Right lobe of liver (tissue), 6 donors: ENCODE measurements at regions not wholly inside any gene's neighbourhood (a gene's known extent, or its start where the extent isn't known, plus 50 kb on each side); places are given as distances from the start of the nearest gene placed in this dataset.

ENCODE experiments used
- ATAC-seq, 4 donors: fragments of 200-7000 bp; cut with Tn5 transposase; one replicate each; pipeline ENCODE4 v1.9.1; 2020; ENCODE audit warnings: mild to moderate bottlenecking in 4 of 4, moderate library complexity in 4 of 4
- DNase-seq, 3 donors: peaks; one replicate each; pipeline ENCODE4 v3.0.0-alpha.2; 2020
- H3K27ac ChIP-seq, 3 donors: fragments of 200-600 bp; one replicate each; pipeline ENCODE4 v1.8.0; 2022
- H3K27me3 ChIP-seq, 2 donors: fragments of 200-600 bp; one replicate each; pipeline ENCODE4 v1.8.0; 2022
- H3K36me3 ChIP-seq, 4 donors: fragments of 200-600 bp; sonication (generic) in 1 of 4; one replicate each; pipeline versions ENCODE4 v1.5.1 to v1.8.0; 2017 to 2022; ENCODE audit warnings: control low read depth in 1 of 4
- H3K4me1 ChIP-seq, 4 donors: fragments of 200-600 bp; sonication (generic) in 1 of 4; one replicate each; pipeline versions ENCODE4 v1.5.1 to v1.8.0; 2017 to 2022; ENCODE audit warnings: control low read depth in 1 of 4
- H3K4me3 ChIP-seq, 3 donors: fragments of 200-600 bp; one replicate each; pipeline ENCODE4 v1.8.0; 2022
- H3K9me3 ChIP-seq, 4 donors: fragments of 200-600 bp; sonication (generic) in 1 of 4; one replicate each; pipeline versions ENCODE4 v1.5.1 to v1.8.0; 2017 to 2022; ENCODE audit warnings: control low read depth in 1 of 4
- CTCF ChIP-seq, 4 donors: fragments of 200-600 bp in 3 of 4; fragments of 450-650 bp in 1 of 4; IDR thresholded peaks; one replicate each; pipeline versions ENCODE4 v1.5.1 to v1.8.0; 2016 to 2022; ENCODE audit warnings: antibody characterized with exemption in 4 of 4, mild to moderate bottlenecking in 2 of 4
- POLR2A ChIP-seq: fragments of 450-650 bp; IDR thresholded peaks from one replicate; pipeline ENCODE4 v1.6.1; 2017; ENCODE audit warnings: antibody characterized with exemption, mild to moderate bottlenecking
- WGBS: methylation state at CpG from one replicate; pipeline ENCODE4 v1.1.6; 2018; ENCODE audit warnings: low coverage, low lambda C conversion rate; ENCODE audit not compliant: insufficient coverage; ENCODE audit errors: missing lambda C conversion rate; 5-methylcytosine and 5-hydroxymethylcytosine counted together
- intact Hi-C, 2 donors: fragments of 100-400 bp; cut with DNase I; formaldehyde crosslinking; loops; one replicate each; pipeline versions ENCODE4 v1.11.2 to v1.14.1; 2022
- donor health status: DM: no; HTN: yes; CAD: no.
- donor health status: DM: no; HTN: no; CAD: no.
- donor health status: DM: no; HTN: no; CAD: no.
- donor health status: DM: no; HTN: yes; CAD: no.
- donor health status: DM: no; HTN: yes; CAD: no.

GRCh38 chr11:115869780-115870431, 365.7 kb upstream of the CADM1 start:
- Histone ChIP-seq H3K4me3 (no peak overlapping the region), H3K27ac (no peak overlapping the region), H3K4me1 (no peaks in the 10 kb centered on the region), H3K36me3 (no peaks in the 10 kb centered on the region), H3K27me3 (no peaks in the 10 kb centered on the region), H3K9me3 (no peaks in the 10 kb centered on the region)
- WGBS = 70% methylated on average over 2 of the region's 5 CpGs
- DNase-seq (peak in 1 of 3 donors; percentile 35), ATAC-seq (peak; percentile 43 to 94 (median 66))
- TF ChIP-seq POLR2A (no peak), CTCF (IDR thresholded peaks at IDR 0.05) (peak; percentile 25 to 60 (median 48))
- intact Hi-C loops = no loop called here

- intact Hi-C loops = no loop called here
- H3K9me3 ChIP-seq = no peaks in the 10 kb centered on the region
- ATAC-seq (no peak), DNase-seq (no peak)
- no peak overlapping the region for H3K4me3 ChIP-seq
- TF ChIP-seq CTCF (IDR thresholded peaks at IDR 0.05) (no peak), POLR2A (no peak)
- no peaks in the 10 kb centered on the region for H3K27me3 ChIP-seq
- H3K4me1 ChIP-seq = no peaks in the 10 kb centered on the region
- 80% methylated on average over 1 of the region's 2 CpGs for WGBS
- H3K27ac ChIP-seq = no peak overlapping the region
- H3K36me3 ChIP-seq = no peaks in the 10 kb centered on the region
Observed at GRCh38 chr11:115869131-115869530, 364.9 kb upstream of the CADM1 start.

GRCh38 chr11:115860246-115860645, 356.0 kb upstream of the CADM1 start:
- no peak overlapping the region for H3K4me3 ChIP-seq
- H3K4me1 ChIP-seq = no peaks in the 10 kb centered on the region
- no peak overlapping the region for H3K27ac ChIP-seq
- ATAC-seq = no peak
- no peak for DNase-seq
- TF ChIP-seq CTCF (IDR thresholded peaks at IDR 0.05) = no peak
- TF ChIP-seq POLR2A = no peak
- no peaks in the 10 kb centered on the region for H3K36me3 ChIP-seq
- peaks cover 0 to 6% (median 0%) of the 10 kb centered on the region in 4 donors for H3K9me3 ChIP-seq
- intact Hi-C loops = no loop called here
- H3K27me3 ChIP-seq = no peaks in the 10 kb centered on the region
- WGBS = 67% methylated on average over 1 of the region's 1 CpG

GRCh38 chr11:115848611-115849010, 344.4 kb upstream of the CADM1 start:
- Histone ChIP-seq H3K9me3 (no peaks in the 10 kb centered on the region), H3K36me3 (no peaks in the 10 kb centered on the region), H3K4me3 (no peak overlapping the region), H3K27me3 (no peaks in the 10 kb centered on the region), H3K27ac (no peak overlapping the region), H3K4me1 (no peaks in the 10 kb centered on the region)
- no peak for ATAC-seq
- 75% methylated on average over 1 of the region's 1 CpG for WGBS
- intact Hi-C loops = no loop called here
- no peak for DNase-seq
- no peak for TF ChIP-seq CTCF (IDR thresholded peaks at IDR 0.05)
- no peak for TF ChIP-seq POLR2A
